A549 (cell line): ENCODE measurements at regions not wholly inside any gene's neighbourhood (a gene's known extent, or its start where the extent isn't known, plus 50 kb on each side); places are given as distances from the start of the nearest gene placed in this dataset.

ENCODE experiments used
- CHD4 ChIP-seq: fragments of 200-600 bp; sonication (generic); IDR thresholded peaks from 2 replicates; pipeline ENCODE4 v1.6.1; 2016; ENCODE audit warnings: antibody characterized with exemption, mild to moderate bottlenecking, borderline replicate concordance
- EP300 ChIP-seq, 2 experiments: fragments of >200 bp; sonication (Bioruptor Twin); formaldehyde crosslinking; IDR thresholded peaks; 2 replicates in 1 of 2; 3 replicates in 1 of 2; pipeline ENCODE4 v1.6.1; 2016 to 2017
- KDM1A ChIP-seq: fragments of 200-600 bp; sonication (generic); IDR thresholded peaks from 2 replicates; pipeline ENCODE4 v1.6.1; 2016; ENCODE audit warnings: low read depth, mild to moderate bottlenecking
- KDM5A ChIP-seq: fragments of 200-600 bp; sonication (generic); IDR thresholded peaks from 2 replicates; pipeline ENCODE4 v1.6.1; 2016; ENCODE audit warnings: antibody characterized with exemption, mild to moderate bottlenecking
- POLR2A ChIP-seq: IDR thresholded peaks from 2 replicates; pipeline ENCODE4 v1.6.1; 2012; ENCODE audit warnings: mild to moderate bottlenecking, low read length
- RFX5 ChIP-seq: fragments of 450-650 bp; IDR thresholded peaks from 2 replicates; pipeline ENCODE4 v1.7.1; 2014; ENCODE audit warnings: antibody characterized with exemption, mild to moderate bottlenecking, moderate library complexity
- SMC3 ChIP-seq: fragments of >200 bp; sonication (Bioruptor Twin); formaldehyde crosslinking; IDR thresholded peaks from 3 replicates; pipeline ENCODE4 v1.6.1; 2018; ENCODE audit warnings: inconsistent platforms
- TF ChIP-seq, protein P1 (sequence below): fragments of >200 bp; sonication (Bioruptor Twin); formaldehyde crosslinking; IDR thresholded peaks from 3 replicates; pipeline ENCODE4 v1.5.1; 2016

DNA sequence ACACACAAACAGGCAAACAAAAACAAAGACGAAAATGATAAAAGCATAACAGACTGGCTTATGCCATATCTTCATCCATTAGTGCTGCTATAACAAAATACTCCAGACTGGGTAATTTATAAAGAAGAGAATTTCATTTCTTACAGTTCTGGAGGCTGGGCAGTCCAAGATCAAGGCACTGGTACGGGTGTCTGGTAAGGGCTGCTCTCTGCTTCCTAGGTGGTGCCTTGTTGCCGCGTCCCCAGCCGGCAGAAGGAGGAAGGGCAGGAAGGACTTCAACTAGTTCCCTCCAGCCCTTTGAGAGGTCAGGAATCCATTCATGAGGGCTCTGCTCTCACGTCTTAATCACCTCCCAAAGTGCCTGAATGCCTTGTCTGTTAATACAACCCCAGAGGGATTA is 122.6 kb downstream of the BOD1 start:
- TF ChIP-seq, protein P1, sequence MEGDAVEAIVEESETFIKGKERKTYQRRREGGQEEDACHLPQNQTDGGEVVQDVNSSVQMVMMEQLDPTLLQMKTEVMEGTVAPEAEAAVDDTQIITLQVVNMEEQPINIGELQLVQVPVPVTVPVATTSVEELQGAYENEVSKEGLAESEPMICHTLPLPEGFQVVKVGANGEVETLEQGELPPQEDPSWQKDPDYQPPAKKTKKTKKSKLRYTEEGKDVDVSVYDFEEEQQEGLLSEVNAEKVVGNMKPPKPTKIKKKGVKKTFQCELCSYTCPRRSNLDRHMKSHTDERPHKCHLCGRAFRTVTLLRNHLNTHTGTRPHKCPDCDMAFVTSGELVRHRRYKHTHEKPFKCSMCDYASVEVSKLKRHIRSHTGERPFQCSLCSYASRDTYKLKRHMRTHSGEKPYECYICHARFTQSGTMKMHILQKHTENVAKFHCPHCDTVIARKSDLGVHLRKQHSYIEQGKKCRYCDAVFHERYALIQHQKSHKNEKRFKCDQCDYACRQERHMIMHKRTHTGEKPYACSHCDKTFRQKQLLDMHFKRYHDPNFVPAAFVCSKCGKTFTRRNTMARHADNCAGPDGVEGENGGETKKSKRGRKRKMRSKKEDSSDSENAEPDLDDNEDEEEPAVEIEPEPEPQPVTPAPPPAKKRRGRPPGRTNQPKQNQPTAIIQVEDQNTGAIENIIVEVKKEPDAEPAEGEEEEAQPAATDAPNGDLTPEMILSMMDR = no peak
- TF ChIP-seq POLR2A = no peak
- no peak for TF ChIP-seq KDM1A
- TF ChIP-seq SMC3 = no peak
- TF ChIP-seq CHD4 = no peak
- TF ChIP-seq EP300 (IDR thresholded peaks at IDR 0.05) = no peak
- TF ChIP-seq RFX5 = no peak
- no peak for TF ChIP-seq KDM5A
